ENCODE measurements at regions not wholly inside any gene's neighbourhood (a gene's known extent, or its start where the extent isn't known, plus 50 kb on each side); places are given as distances from the start of the nearest gene placed in this dataset.
"Not testable (repeated sequence)": the region's sequence is repeated elsewhere in the genome, so short reads cannot be mapped to it uniquely, and the experiment has no call there.

DNA sequence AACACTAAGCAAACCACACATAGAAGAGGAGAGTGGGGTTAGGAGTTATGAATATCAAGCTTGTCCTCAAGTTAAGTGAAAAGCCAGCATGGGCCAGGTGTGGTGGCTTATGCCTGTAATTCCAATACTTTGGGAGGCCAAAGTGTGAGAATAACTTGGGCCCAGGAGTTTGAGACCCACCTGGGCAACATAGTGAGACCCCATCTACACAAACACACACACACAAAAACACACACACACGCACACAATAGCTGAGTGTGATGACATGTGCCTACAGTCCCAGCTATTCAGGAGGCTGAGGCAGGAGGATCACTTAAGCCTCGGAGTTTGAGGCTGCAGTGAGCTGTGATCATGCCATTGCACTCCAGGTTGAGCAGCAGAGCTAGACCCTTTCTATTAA is 69.7 kb downstream of the PPIAL4G start:
- POLR2A ChIA-PET; H3K36me3 ChIP-seq (ENCODE audit: control insufficient read depth, insufficient read depth, low read length); BruUV-seq (replicated peaks); DNase-seq (ENCODE audit: low read depth, low spot score); H3K4me3 ChIP-seq (ENCODE audit: low read depth in 2 of 2, low read length in 2 of 2); in situ Hi-C loops (cut with HindIII; ENCODE audit: low pct_unique_long_range_greater_than_20kb, low sequenced_read_pairs); ATAC-seq; H3K27me3 ChIP-seq (ENCODE audit: control insufficient read depth, insufficient read depth, low read length); CTCF ChIA-PET; H3K27ac ChIP-seq (ENCODE audit: low read length); H3K9me3 ChIP-seq (ENCODE audit: control insufficient read depth, insufficient read depth, low read depth, low read length); H3K4me1 ChIP-seq (ENCODE audit: control insufficient read depth, insufficient read depth, low read length): not testable (repeated sequence)
- intact Hi-C loops (cut with micrococcal nuclease; ENCODE audit: unreplicated experiment): loop anchor here (10.0 kb wide), 1 partner anchor 59 kb away; no protein-coding TSS in a partner anchor

DNA sequence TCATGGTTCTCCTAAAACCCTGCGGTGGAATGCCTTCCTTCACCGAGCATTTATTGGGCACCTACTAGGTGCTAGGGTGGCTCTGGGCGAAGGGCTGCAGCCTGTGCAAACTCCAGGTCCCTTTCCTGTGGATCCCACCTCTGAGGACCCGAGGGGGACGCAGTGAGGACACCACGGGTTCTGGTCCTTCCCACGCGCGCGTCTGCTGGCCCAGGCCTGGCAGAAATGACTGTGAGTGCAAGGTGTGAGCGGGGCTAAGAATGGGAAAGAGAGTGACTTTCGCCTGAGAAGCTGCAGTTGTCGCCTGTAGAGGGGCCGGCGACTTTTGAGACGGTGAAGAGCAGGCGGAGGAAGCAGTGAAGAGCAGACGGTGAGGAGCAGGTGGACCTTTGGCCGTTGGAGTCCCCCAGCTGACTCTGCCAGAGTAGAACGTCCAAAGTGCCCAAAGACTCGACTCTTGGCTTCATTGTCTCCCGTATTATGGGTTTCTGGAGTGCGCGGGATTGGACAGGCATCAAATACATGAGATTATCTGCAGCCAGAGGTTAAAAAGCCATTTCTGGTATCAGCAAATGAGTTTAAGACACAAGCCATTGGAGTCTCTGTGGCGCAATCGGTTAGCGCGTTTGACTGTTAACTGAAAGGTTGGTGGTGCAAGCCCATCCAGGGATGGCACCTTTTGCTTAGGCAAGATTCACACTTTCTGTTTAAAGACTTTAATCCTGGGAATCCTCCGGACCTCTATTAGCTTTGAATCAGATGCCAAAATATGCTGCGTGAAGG is 78.1 kb downstream of the PPIAL4G start:
- POLR2A ChIA-PET; in situ Hi-C loops (cut with HindIII; ENCODE audit: low pct_unique_long_range_greater_than_20kb, low sequenced_read_pairs); intact Hi-C loops (cut with micrococcal nuclease; ENCODE audit: unreplicated experiment); H3K27ac ChIP-seq (ENCODE audit: low read length); ATAC-seq; H3K9me3 ChIP-seq (ENCODE audit: control insufficient read depth, insufficient read depth, low read depth, low read length); BruUV-seq (replicated peaks); H3K4me3 ChIP-seq (ENCODE audit: low read depth in 2 of 2, low read length in 2 of 2); DNase-seq (ENCODE audit: low read depth, low spot score); H3K36me3 ChIP-seq (ENCODE audit: control insufficient read depth, insufficient read depth, low read length); H3K4me1 ChIP-seq (ENCODE audit: control insufficient read depth, insufficient read depth, low read length); CTCF ChIA-PET; H3K27me3 ChIP-seq (ENCODE audit: control insufficient read depth, insufficient read depth, low read length): not testable (repeated sequence)

DNA sequence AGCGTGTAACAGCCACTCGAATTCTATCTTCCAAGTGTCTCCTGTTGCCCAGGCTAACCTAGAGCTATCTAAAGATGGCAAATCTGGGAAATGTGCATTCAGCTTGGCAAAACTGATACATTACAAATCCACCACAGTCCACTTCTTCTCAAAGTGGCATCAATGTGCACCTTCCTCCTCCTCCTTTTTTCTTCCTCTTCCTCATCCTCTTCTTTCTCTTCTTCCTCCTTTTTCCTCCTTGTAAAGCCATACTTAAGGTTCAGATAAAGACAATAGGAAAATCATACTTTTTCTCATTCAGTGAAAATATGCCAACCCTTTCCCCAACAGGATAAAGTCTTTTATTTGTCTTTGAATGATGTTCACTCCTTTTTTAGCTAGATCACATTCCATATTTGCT is 79.2 kb downstream of the PPIAL4G start:
- H3K27ac ChIP-seq (ENCODE audit: low read length); H3K36me3 ChIP-seq (ENCODE audit: control insufficient read depth, insufficient read depth, low read length); H3K27me3 ChIP-seq (ENCODE audit: control insufficient read depth, insufficient read depth, low read length); H3K4me3 ChIP-seq (ENCODE audit: low read depth in 2 of 2, low read length in 2 of 2); in situ Hi-C loops (cut with HindIII; ENCODE audit: low pct_unique_long_range_greater_than_20kb, low sequenced_read_pairs); DNase-seq (ENCODE audit: low read depth, low spot score); BruUV-seq (replicated peaks); H3K9me3 ChIP-seq (ENCODE audit: control insufficient read depth, insufficient read depth, low read depth, low read length); CTCF ChIA-PET; POLR2A ChIA-PET; H3K4me1 ChIP-seq (ENCODE audit: control insufficient read depth, insufficient read depth, low read length); intact Hi-C loops (cut with micrococcal nuclease; ENCODE audit: unreplicated experiment); ATAC-seq: not testable (repeated sequence)

DNA sequence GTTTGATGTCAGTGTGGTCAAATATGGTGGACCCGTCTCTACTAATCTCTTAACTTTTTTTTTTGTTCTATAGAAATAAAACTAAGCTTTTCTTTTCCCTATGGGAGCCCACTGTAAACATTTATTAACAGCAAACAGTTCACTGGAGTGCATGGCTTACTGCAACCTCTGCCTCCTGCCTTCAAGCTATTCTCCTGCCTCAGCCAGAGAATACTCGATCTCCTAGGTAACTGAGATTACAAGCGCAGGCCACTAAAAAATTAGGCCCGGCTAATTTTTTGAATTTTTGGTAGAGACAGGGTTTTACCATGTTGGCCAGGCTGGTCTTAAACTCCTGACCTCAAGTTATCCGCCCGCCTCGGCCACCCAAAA is 80.0 kb downstream of the PPIAL4G start:
- intact Hi-C loops (cut with micrococcal nuclease; ENCODE audit: unreplicated experiment); H3K36me3 ChIP-seq (ENCODE audit: control insufficient read depth, insufficient read depth, low read length); H3K27me3 ChIP-seq (ENCODE audit: control insufficient read depth, insufficient read depth, low read length); H3K9me3 ChIP-seq (ENCODE audit: control insufficient read depth, insufficient read depth, low read depth, low read length); DNase-seq (ENCODE audit: low read depth, low spot score); in situ Hi-C loops (cut with HindIII; ENCODE audit: low pct_unique_long_range_greater_than_20kb, low sequenced_read_pairs); CTCF ChIA-PET; H3K4me1 ChIP-seq (ENCODE audit: control insufficient read depth, insufficient read depth, low read length); BruUV-seq (replicated peaks): not testable (repeated sequence)
- Histone ChIP-seq H3K4me3 (ENCODE audit: low read depth in 2 of 2, low read length in 2 of 2) (peak overlapping the region; percentile 54 to 58), H3K27ac (ENCODE audit: low read length) (peak overlapping the region; percentile 82)
- peak; percentile 49; the same call in 1 of the 2 replicates for ATAC-seq
- POLR2A ChIA-PET: interaction anchor here (0.9 kb wide), 1 partner anchor 14 kb away, joined by 12 read pairs; no protein-coding TSS in a partner anchor

DNA sequence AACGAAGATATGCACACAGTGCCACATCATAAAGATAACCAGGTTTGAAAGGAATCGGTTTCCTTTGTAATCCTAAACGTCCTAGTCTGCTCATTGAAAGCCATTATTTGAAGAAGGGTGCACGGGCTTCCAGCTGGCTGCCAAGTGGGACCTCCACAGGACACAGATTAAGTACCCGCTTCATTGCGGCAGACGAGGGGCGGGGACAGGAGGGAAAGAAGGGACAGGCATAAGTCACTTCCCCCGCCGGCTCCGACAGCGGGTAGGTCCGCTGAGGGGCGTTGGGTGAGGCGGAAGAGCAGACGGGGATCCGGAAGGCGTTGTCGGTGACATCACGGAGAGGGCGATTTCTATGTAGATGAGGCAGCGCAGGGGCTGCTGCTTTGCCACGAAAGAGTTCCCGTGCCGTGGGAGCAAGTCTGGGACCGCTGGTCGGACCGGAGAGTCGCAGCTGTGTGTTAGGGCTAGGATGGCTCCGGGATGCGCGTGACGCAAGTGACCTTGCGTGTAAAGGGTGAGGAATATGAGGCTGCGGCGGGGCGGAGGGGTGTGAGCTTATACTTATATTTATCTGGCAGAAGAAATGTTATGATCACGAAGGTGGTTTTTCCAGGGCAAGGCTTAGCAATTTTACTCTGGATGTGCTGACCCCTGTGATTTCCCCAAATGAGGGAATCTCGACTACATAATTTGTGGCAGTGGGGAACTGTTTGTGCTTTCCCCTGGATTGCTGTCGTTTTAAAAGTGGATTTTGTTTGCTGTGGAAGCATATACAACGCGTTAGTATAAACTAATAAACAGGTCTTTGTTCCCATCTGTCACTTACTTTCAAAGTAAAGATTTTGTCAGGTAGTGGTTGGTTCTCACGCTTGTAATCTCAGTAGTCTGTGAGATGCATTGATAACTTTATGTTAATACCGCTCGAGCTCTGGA is 80.7 kb downstream of the PPIAL4G start:
- POLR2A ChIA-PET: interaction anchor here (0.7 to 0.9 kb wide), 2 partner anchors 14 to 139 kb away, joined by 3 to 12 read pairs; no protein-coding TSS in a partner anchor
- H3K36me3 ChIP-seq (ENCODE audit: control insufficient read depth, insufficient read depth, low read length); H3K27me3 ChIP-seq (ENCODE audit: control insufficient read depth, insufficient read depth, low read length); CTCF ChIA-PET; H3K4me1 ChIP-seq (ENCODE audit: control insufficient read depth, insufficient read depth, low read length); intact Hi-C loops (cut with micrococcal nuclease; ENCODE audit: unreplicated experiment); in situ Hi-C loops (cut with HindIII; ENCODE audit: low pct_unique_long_range_greater_than_20kb, low sequenced_read_pairs); H3K9me3 ChIP-seq (ENCODE audit: control insufficient read depth, insufficient read depth, low read depth, low read length): not testable (repeated sequence)
- TF ChIP-seq POLR2AphosphoS5 (IDR thresholded peaks at IDR 0.05; ENCODE audit: low read depth, low read length) (peak; percentile 97), TCF7L2 (IDR thresholded peaks at IDR 0.05; ENCODE audit: low read depth, low read length) (0 out of 2 replicates have a peak, but pooled peaks have one; percentile 36), SIN3A (IDR thresholded peaks at IDR 0.05; ENCODE audit: borderline replicate concordance, insufficient read depth, low read depth, low read length) (peak; percentile 83; the same call in 1 of the 2 replicates)
- H3K27ac ChIP-seq (ENCODE audit: low read length): peak overlapping the region; percentile 82
- BruUV-seq (replicated peaks): TSS peak; percentile 100
- DNase-seq (ENCODE audit: low read depth, low spot score) (peak; percentile 61), ATAC-seq (peak; percentile 95)
- H3K4me3 ChIP-seq (ENCODE audit: low read depth in 2 of 2, low read length in 2 of 2): peak overlapping the region; percentile 54 to 58

DNA sequence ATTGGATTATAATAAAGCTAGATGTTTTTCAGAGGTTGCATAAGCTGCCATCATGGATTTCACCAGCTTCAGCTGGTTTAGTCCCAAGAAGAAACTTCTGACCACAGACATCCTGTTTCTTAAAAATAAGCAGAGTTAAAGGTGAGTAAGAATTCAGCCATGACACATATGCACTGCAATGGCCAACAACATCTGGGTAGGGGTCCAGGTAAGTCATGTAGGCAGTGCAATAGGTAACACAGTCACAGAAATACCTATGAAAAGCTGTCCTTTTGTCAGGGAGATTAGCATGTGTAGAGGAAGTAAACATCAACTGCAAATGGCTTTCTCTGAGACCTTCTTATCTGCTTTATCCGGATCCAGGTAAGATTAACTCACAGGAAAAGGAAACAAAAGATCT is 85.6 kb downstream of the PPIAL4G start:
- DNase-seq (ENCODE audit: low read depth, low spot score); H3K27me3 ChIP-seq (ENCODE audit: control insufficient read depth, insufficient read depth, low read length); H3K27ac ChIP-seq (ENCODE audit: low read length); H3K4me1 ChIP-seq (ENCODE audit: control insufficient read depth, insufficient read depth, low read length); in situ Hi-C loops (cut with HindIII; ENCODE audit: low pct_unique_long_range_greater_than_20kb, low sequenced_read_pairs); POLR2A ChIA-PET; BruUV-seq (replicated peaks); intact Hi-C loops (cut with micrococcal nuclease; ENCODE audit: unreplicated experiment); ATAC-seq; CTCF ChIA-PET; H3K36me3 ChIP-seq (ENCODE audit: control insufficient read depth, insufficient read depth, low read length); H3K9me3 ChIP-seq (ENCODE audit: control insufficient read depth, insufficient read depth, low read depth, low read length); H3K4me3 ChIP-seq (ENCODE audit: low read depth in 2 of 2, low read length in 2 of 2): not testable (repeated sequence)
